Naive thymus-derived CD8-positive, alpha-beta T cell (primary cell): ENCODE measurements at regions not wholly inside any gene's neighbourhood (a gene's known extent, or its start where the extent isn't known, plus 50 kb on each side); places are given as distances from the start of the nearest gene placed in this dataset.

Experiments used
- ATAC-seq, 2 donors: fragments of 150-1000 bp; cut with Tn5 transposase in 1 of 2; sonication (Bioruptor Pico), chemical (Tn5 transposase) in 1 of 2; 1 replicate in 1 of 2; 2 replicates in 1 of 2; pipeline ENCODE4 v1.10.0; 2021; ENCODE audit warnings: mild to moderate bottlenecking in 2 of 2, moderate library complexity in 2 of 2
- POLR2A ChIA-PET: fragments of 350-600 bp; sonication (Branson Sonifier 250); formaldehyde crosslinking; loops from one replicate; lab custom pipeline; 2021; ENCODE audit warnings: antibody characterized with exemption; lab: Charles Lee
- DNase-seq, 10 donors: peaks; one replicate each; pipeline versions ENCODE4 v3.0.0 to v3.0.0-alpha.2; 2020 to 2022
- H3K27ac Mint-ChIP-seq, 10 donors: one replicate each; pipeline ENCODE4 v1.8.0; 2020 to 2022; ENCODE audit warnings: mild to moderate bottlenecking in 10 of 10, mixed read lengths in 10 of 10, moderate library complexity in 4 of 10, inconsistent platforms in 1 of 10
- H3K27me3 Mint-ChIP-seq, 5 donors: one replicate each; pipeline ENCODE4 v1.8.0; 2021 to 2022; ENCODE audit warnings: mixed read lengths in 5 of 5
- H3K36me3 Mint-ChIP-seq, 3 donors: one replicate each; pipeline ENCODE4 v1.8.0; 2020 to 2022; ENCODE audit warnings: mixed read lengths in 3 of 3, mild to moderate bottlenecking in 2 of 3, inconsistent platforms in 1 of 3
- H3K4me1 Mint-ChIP-seq, 4 donors: one replicate each; pipeline ENCODE4 v1.8.0; 2021 to 2022; ENCODE audit warnings: mixed read lengths in 4 of 4
- H3K4me3 Mint-ChIP-seq, 10 donors: one replicate each; pipeline ENCODE4 v1.8.0; 2020 to 2022; ENCODE audit warnings: mild to moderate bottlenecking in 10 of 10, mixed read lengths in 10 of 10, moderate library complexity in 6 of 10, inconsistent platforms in 1 of 10
- H3K9me3 Mint-ChIP-seq, 9 donors: one replicate each; pipeline ENCODE4 v1.8.0; 2020 to 2022; ENCODE audit warnings: mixed read lengths in 9 of 9, mild to moderate bottlenecking in 3 of 9, inconsistent platforms in 1 of 9, moderate library complexity in 1 of 9

GRCh38 chr6:147709396-147710272 lies 201.1 kb downstream of the SAMD5 start:
- no peak for ATAC-seq
- no peaks in the 10 kb centered on the region for H3K36me3 Mint-ChIP-seq
- peaks cover 0 to 9% (median 0%) of the 10 kb centered on the region in 9 donors for H3K9me3 Mint-ChIP-seq
- H3K4me3 Mint-ChIP-seq: no peak overlapping the region
- POLR2A ChIA-PET: no interaction called here
- H3K27ac Mint-ChIP-seq: no peak overlapping the region
- no peaks in the 10 kb centered on the region for H3K4me1 Mint-ChIP-seq
- no peak for DNase-seq
- peaks cover 0 to 5% (median 1%) of the 10 kb centered on the region in 5 donors for H3K27me3 Mint-ChIP-seq

- H3K4me1 Mint-ChIP-seq: no peaks in the 10 kb centered on the region
- DNase-seq (no peak), ATAC-seq (no peak)
- no peak overlapping the region for H3K4me3 Mint-ChIP-seq
- no peaks in the 10 kb centered on the region for H3K36me3 Mint-ChIP-seq
- peak overlapping the region in 1 of 10 donors; percentile 31 for H3K27ac Mint-ChIP-seq
- peaks cover 0 to 5% (median 1%) of the 10 kb centered on the region in 5 donors for H3K27me3 Mint-ChIP-seq
- peaks cover 0 to 9% (median 0%) of the 10 kb centered on the region in 9 donors for H3K9me3 Mint-ChIP-seq
- POLR2A ChIA-PET: no interaction called here
These were observed 202.4 kb downstream of the SAMD5 start for GRCh38 chr6:147710890-147711289.

- Mint-ChIP-seq H3K9me3 (peaks cover 0 to 9% (median 0%) of the 10 kb centered on the region in 9 donors), H3K27me3 (peaks cover 0 to 5% (median 1%) of the 10 kb centered on the region in 5 donors), H3K36me3 (no peaks in the 10 kb centered on the region), H3K4me1 (no peaks in the 10 kb centered on the region), H3K27ac (no peak overlapping the region), H3K4me3 (no peak overlapping the region)
- no peak for DNase-seq
- POLR2A ChIA-PET: no interaction called here
- no peak for ATAC-seq
These were observed 203.0 kb downstream of the SAMD5 start for GRCh38 chr6:147711476-147711875.

- Mint-ChIP-seq H3K4me3 (no peak overlapping the region), H3K9me3 (peaks cover 0 to 9% (median 0%) of the 10 kb centered on the region in 9 donors), H3K27ac (no peak overlapping the region), H3K27me3 (peaks cover 0 to 5% (median 1%) of the 10 kb centered on the region in 5 donors), H3K36me3 (no peaks in the 10 kb centered on the region), H3K4me1 (no peaks in the 10 kb centered on the region)
- no peak for DNase-seq
- no peak for ATAC-seq
- POLR2A ChIA-PET: no interaction called here
These were observed 204.4 kb downstream of the SAMD5 start for GRCh38 chr6:147712841-147713240.

- no peak overlapping the region for H3K4me3 Mint-ChIP-seq
- H3K27me3 Mint-ChIP-seq: peaks cover 0 to 2% (median 1%) of the 10 kb centered on the region in 5 donors
- DNase-seq (no peak), ATAC-seq (no peak)
- peaks cover 0 to 12% (median 1%) of the 10 kb centered on the region in 9 donors for H3K9me3 Mint-ChIP-seq
- H3K4me1 Mint-ChIP-seq: no peaks in the 10 kb centered on the region
- POLR2A ChIA-PET: no interaction called here
- no peaks in the 10 kb centered on the region for H3K36me3 Mint-ChIP-seq
- H3K27ac Mint-ChIP-seq: no peak overlapping the region
These were observed 206.5 kb downstream of the SAMD5 start for GRCh38 chr6:147715035-147715434.

GRCh38 chr6:147716434-147716833 lies 207.9 kb downstream of the SAMD5 start:
- Mint-ChIP-seq H3K4me3 (no peak overlapping the region), H3K4me1 (no peaks in the 10 kb centered on the region), H3K9me3 (peaks cover 0 to 12% (median 1%) of the 10 kb centered on the region in 9 donors), H3K27ac (no peak overlapping the region), H3K27me3 (peaks cover 0 to 1% (median 0%) of the 10 kb centered on the region in 5 donors), H3K36me3 (no peaks in the 10 kb centered on the region)
- POLR2A ChIA-PET: no interaction called here
- DNase-seq (no peak), ATAC-seq (no peak)

- ATAC-seq: no peak
- no peak overlapping the region for H3K4me3 Mint-ChIP-seq
- POLR2A ChIA-PET: no interaction called here
- no peak overlapping the region for H3K27ac Mint-ChIP-seq
- DNase-seq: no peak
- peaks cover 0 to 2% (median 0%) of the 10 kb centered on the region in 3 donors for H3K36me3 Mint-ChIP-seq
- H3K4me1 Mint-ChIP-seq: no peaks in the 10 kb centered on the region
- peaks cover 0 to 1% (median 0%) of the 10 kb centered on the region in 5 donors for H3K27me3 Mint-ChIP-seq
- H3K9me3 Mint-ChIP-seq: peaks cover 0 to 17% (median 7%) of the 10 kb centered on the region in 9 donors
These were observed 209.5 kb downstream of the SAMD5 start for GRCh38 chr6:147717991-147718390.

GRCh38 chr6:147722158-147722557 lies 213.7 kb downstream of the SAMD5 start:
- Mint-ChIP-seq H3K4me3 (no peak overlapping the region), H3K9me3 (peaks cover 0 to 31% (median 14%) of the 10 kb centered on the region in 9 donors)
- DNase-seq: no peak

GRCh38 chr6:147724454-147724853 lies 216.0 kb downstream of the SAMD5 start:
- DNase-seq (no peak), ATAC-seq (no peak)
- POLR2A ChIA-PET: no interaction called here
- H3K9me3 Mint-ChIP-seq: peaks cover 0 to 31% (median 14%) of the 10 kb centered on the region in 9 donors
- H3K4me3 Mint-ChIP-seq: no peak overlapping the region
- no peaks in the 10 kb centered on the region for H3K4me1 Mint-ChIP-seq
- peaks cover 0 to 5% (median 0%) of the 10 kb centered on the region in 3 donors for H3K36me3 Mint-ChIP-seq
- peaks cover 0 to 6% (median 0%) of the 10 kb centered on the region in 5 donors for H3K27me3 Mint-ChIP-seq
- no peak overlapping the region for H3K27ac Mint-ChIP-seq

More at GRCh38 chr6:147722158-147722557, 213.7 kb downstream of the SAMD5 start:
- H3K4me1 Mint-ChIP-seq: no peaks in the 10 kb centered on the region
- H3K27me3 Mint-ChIP-seq: peaks cover 0 to 3% (median 0%) of the 10 kb centered on the region in 5 donors
- no peak overlapping the region for H3K27ac Mint-ChIP-seq
- ATAC-seq: no peak
- POLR2A ChIA-PET: no interaction called here
- peaks cover 0 to 5% (median 0%) of the 10 kb centered on the region in 3 donors for H3K36me3 Mint-ChIP-seq

GRCh38 chr6:147726342-147726741 lies 217.9 kb downstream of the SAMD5 start:
- Mint-ChIP-seq H3K4me3 (no peak overlapping the region), H3K9me3 (peaks cover 0 to 31% (median 15%) of the 10 kb centered on the region in 9 donors), H3K4me1 (no peaks in the 10 kb centered on the region), H3K27me3 (peaks cover 0 to 17% (median 2%) of the 10 kb centered on the region in 5 donors), H3K27ac (no peak overlapping the region), H3K36me3 (peaks cover 0 to 5% (median 0%) of the 10 kb centered on the region in 3 donors)
- DNase-seq: no peak
- POLR2A ChIA-PET: no interaction called here
- no peak for ATAC-seq

GRCh38 chr6:147728903-147729302 lies 220.4 kb downstream of the SAMD5 start:
- H3K27ac Mint-ChIP-seq: no peak overlapping the region

GRCh38 chr6:147733686-147734085 lies 225.2 kb downstream of the SAMD5 start:
- Mint-ChIP-seq H3K9me3 (peaks cover 0 to 4% (median 0%) of the 10 kb centered on the region in 9 donors), H3K27me3 (peaks cover 0 to 20% (median 5%) of the 10 kb centered on the region in 5 donors), H3K4me1 (no peaks in the 10 kb centered on the region), H3K4me3 (no peak overlapping the region), H3K27ac (no peak overlapping the region), H3K36me3 (no peaks in the 10 kb centered on the region)
- ATAC-seq: no peak
- POLR2A ChIA-PET: no interaction called here
- no peak for DNase-seq

More at GRCh38 chr6:147728903-147729302, 220.4 kb downstream of the SAMD5 start:
- H3K4me1 Mint-ChIP-seq: no peaks in the 10 kb centered on the region
- no peaks in the 10 kb centered on the region for H3K36me3 Mint-ChIP-seq
- ATAC-seq (no peak), DNase-seq (no peak)
- H3K4me3 Mint-ChIP-seq: no peak overlapping the region
- H3K27me3 Mint-ChIP-seq: peaks cover 0 to 17% (median 2%) of the 10 kb centered on the region in 5 donors
- peaks cover 0 to 8% (median 0%) of the 10 kb centered on the region in 9 donors for H3K9me3 Mint-ChIP-seq
- POLR2A ChIA-PET: no interaction called here

- POLR2A ChIA-PET: no interaction called here
- H3K4me1 Mint-ChIP-seq: no peaks in the 10 kb centered on the region
These were observed 225.7 kb downstream of the SAMD5 start for GRCh38 chr6:147734151-147734550.

More at GRCh38 chr6:147734151-147734550, 225.7 kb downstream of the SAMD5 start:
- Mint-ChIP-seq H3K27me3 (peaks cover 0 to 20% (median 5%) of the 10 kb centered on the region in 5 donors), H3K9me3 (peaks cover 0 to 4% (median 0%) of the 10 kb centered on the region in 9 donors), H3K27ac (no peak overlapping the region), H3K36me3 (no peaks in the 10 kb centered on the region), H3K4me3 (no peak overlapping the region)
- DNase-seq: no peak
- no peak for ATAC-seq
